BJ (cell line): ENCODE measurements at regions not wholly inside any gene's neighbourhood (a gene's known extent, or its start where the extent isn't known, plus 50 kb on each side); places are given as distances from the start of the nearest gene placed in this dataset.

Experiments used
- CTCF ChIA-PET: fragments of 350-600 bp; formaldehyde crosslinking; extraction: SDS; loops from one replicate; lab custom pipeline; 2021; ENCODE audit warnings: antibody characterized with exemption, inconsistent platforms; lab: Yijun Ruan, JAX
- POLR2A ChIA-PET: fragments of 300-600 bp; sonication (Branson Sonifier 250); formaldehyde crosslinking; extraction: SDS; loops from one replicate; lab custom pipeline; 2021; ENCODE audit warnings: antibody characterized with exemption; lab: Charles Lee
- DNase-seq: peaks from one replicate; pipeline ENCODE4 v3.0.0-alpha.2; 2011; ENCODE audit warnings: low read depth
- H3K27me3 ChIP-seq: 2 replicates; pipeline ENCODE4 v1.6.0; 2011; ENCODE audit warnings: low read length; ENCODE audit not compliant: control insufficient read depth, insufficient read depth
- H3K36me3 ChIP-seq: 2 replicates; pipeline ENCODE4 v1.5.1; 2011; ENCODE audit warnings: low read length; ENCODE audit not compliant: control insufficient read depth, insufficient read depth
- H3K4me3 ChIP-seq: 2 replicates; pipeline ENCODE4 v1.5.1; 2011; ENCODE audit warnings: low read depth, mild to moderate bottlenecking, control low read depth, low read length
- TF ChIP-seq, protein P1 (sequence below): IDR thresholded peaks from 2 replicates; pipeline ENCODE4 v1.5.1; 2011; ENCODE audit warnings: low read depth, mild to moderate bottlenecking, control low read depth, inconsistent platforms, low read length, moderate library complexity; ENCODE audit not compliant: insufficient read depth

DNA sequence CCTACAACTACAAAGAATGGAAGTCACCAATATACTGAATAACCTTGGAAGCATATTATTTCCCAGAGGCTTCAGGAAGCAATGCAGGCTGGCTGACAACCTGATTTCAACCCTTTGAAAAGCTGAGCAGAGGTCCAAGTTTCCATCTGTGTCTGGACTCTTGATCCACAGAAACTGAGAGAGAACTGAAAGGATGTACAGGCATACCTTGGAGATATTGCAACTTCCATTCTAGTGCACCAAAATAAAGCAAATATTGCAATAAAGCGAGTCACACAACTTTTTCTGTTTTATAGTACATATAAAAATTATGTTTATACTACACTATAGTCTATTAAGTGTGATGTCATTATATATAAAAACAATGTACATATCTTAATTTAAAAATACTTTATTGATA is 85.3 kb downstream of the TYW3 start:
- DNase-seq = no peak
- Histone ChIP-seq H3K4me3 (no peak overlapping the region), H3K36me3 (no peaks in the 10 kb centered on the region), H3K27me3 (no peaks in the 10 kb centered on the region)
- ChIA-PET CTCF (no interaction called here), POLR2A (no interaction called here)
- TF ChIP-seq, protein P1, sequence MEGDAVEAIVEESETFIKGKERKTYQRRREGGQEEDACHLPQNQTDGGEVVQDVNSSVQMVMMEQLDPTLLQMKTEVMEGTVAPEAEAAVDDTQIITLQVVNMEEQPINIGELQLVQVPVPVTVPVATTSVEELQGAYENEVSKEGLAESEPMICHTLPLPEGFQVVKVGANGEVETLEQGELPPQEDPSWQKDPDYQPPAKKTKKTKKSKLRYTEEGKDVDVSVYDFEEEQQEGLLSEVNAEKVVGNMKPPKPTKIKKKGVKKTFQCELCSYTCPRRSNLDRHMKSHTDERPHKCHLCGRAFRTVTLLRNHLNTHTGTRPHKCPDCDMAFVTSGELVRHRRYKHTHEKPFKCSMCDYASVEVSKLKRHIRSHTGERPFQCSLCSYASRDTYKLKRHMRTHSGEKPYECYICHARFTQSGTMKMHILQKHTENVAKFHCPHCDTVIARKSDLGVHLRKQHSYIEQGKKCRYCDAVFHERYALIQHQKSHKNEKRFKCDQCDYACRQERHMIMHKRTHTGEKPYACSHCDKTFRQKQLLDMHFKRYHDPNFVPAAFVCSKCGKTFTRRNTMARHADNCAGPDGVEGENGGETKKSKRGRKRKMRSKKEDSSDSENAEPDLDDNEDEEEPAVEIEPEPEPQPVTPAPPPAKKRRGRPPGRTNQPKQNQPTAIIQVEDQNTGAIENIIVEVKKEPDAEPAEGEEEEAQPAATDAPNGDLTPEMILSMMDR = no peak

DNA sequence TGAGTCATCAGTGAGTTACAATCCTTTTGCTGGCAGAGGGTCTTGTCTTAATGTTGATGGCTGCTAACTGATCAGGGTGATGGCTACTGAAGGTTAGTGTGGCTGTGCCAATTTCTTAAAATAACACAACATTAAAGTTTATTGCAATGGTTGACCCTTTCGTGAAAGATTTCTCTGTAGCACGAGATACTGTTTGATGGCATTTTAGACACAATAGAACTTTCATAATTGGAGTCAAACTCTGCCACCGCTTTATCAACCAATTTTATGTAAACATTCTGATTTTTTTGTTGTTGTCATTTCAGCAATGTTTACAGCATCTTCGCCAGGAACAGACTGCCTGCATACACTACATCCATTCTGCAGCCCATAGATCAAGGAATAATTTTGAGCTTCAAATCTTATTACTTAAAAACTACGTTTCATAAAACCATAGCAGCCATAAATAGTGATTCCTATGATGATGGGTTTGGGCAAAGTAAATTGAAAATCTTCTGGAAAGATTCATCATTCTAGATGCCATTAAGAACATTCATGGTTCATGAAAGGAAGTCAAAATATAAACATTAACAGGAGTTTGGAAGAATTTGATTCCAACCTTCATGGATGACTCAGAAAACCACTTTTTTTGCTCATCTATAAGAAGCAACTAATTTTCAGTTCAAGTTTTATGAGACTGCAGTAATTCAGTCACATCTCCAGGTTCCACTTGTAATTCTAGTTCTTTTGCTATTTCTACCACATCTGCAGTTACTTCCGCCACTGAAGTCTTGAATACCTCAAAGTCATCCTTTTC is 85.9 kb downstream of the TYW3 start:
- ChIA-PET CTCF (no interaction called here), POLR2A (no interaction called here)
- Histone ChIP-seq H3K36me3 (no peaks in the 10 kb centered on the region), H3K4me3 (no peak overlapping the region), H3K27me3 (no peaks in the 10 kb centered on the region)
- TF ChIP-seq, protein P1 = no peak
- peak; percentile 12 for DNase-seq

DNA sequence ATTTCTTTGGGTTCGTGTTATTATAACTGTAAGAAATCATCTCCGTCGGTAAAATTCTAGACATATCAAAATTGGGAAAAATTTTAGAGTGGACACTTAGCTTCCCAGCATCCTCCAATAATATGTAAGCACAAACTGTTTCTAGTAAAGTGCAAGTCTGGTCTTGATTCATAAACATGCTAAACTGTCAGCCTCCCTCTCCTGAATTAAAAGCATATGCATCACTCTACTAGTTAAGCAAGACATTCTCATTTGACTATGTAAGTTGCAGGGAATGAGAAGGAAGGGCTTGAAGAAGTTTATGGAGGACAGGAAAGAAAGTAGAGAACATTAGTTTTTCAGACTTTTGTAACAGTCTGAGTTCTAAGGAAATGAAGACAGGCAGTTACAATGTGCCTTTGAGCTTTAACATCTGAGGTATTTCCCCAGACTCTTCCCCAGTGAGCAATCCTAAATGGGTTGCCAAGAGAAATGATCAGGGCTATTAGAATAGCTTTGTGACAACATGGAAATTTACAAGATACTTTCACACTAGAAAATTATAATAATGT is 90.0 kb downstream of the TYW3 start:
- TF ChIP-seq, protein P1 = no peak
- no peaks in the 10 kb centered on the region for H3K27me3 ChIP-seq
- H3K4me3 ChIP-seq = no peak overlapping the region
- H3K36me3 ChIP-seq = no peaks in the 10 kb centered on the region
- ChIA-PET CTCF (no interaction called here), POLR2A (no interaction called here)
- DNase-seq = peak; percentile 38

DNA sequence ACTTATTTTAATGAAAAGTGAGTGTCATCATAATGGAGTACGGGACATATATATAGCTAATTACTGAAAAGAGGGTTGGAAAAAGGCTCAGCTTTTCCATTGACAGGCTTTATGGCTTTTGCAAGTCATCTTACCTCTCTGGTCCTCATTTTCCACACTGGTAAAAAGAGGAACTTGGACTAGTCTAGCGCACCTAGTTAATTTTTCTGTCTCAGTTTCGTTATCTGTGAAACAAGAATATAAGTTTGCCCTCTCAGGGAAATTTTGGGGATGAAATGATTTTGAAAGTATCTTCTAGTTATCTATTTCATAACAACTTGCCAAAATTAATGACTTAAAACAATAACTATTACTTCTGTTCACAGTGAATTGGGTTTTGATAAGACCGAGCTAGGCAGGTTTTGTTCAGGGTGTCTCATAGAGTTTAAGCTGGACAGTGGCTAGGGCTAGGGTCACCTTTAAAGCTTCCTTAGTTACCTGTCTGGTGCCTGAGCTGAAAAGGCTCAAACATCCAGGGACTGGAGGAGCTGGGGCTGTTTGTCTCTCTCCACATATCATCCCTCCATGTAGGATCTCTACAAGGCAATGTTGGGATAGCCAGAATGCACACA is 91.7 kb downstream of the TYW3 start:
- Histone ChIP-seq H3K4me3 (no peak overlapping the region), H3K36me3 (no peaks in the 10 kb centered on the region), H3K27me3 (no peaks in the 10 kb centered on the region)
- TF ChIP-seq, protein P1 = no peak
- no peak for DNase-seq
- ChIA-PET CTCF (no interaction called here), POLR2A (no interaction called here)

DNA sequence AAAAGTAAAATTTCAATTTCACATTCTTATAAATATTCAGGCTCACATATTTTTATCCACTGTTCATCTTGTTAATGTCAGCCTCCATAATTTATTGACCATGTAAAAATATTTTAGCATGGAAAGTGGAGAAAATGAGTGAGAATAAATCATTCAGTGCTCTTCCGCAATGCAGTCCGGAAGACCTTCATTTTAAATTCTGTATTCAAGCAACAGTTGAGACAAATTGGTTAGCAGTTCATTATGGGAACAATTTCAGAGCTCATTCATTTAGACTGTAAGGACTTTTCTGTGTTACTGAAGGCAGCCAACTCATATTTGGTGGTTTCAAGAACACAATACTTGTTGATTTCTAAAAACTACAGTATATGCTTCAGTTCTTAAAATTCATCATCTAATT is 97.8 kb downstream of the TYW3 start:
- TF ChIP-seq, protein P1 = no peak
- ChIA-PET POLR2A (no interaction called here), CTCF (no interaction called here)
- DNase-seq = no peak
- Histone ChIP-seq H3K36me3 (no peaks in the 10 kb centered on the region), H3K27me3 (no peaks in the 10 kb centered on the region), H3K4me3 (no peak overlapping the region)
